GM12891 (cell line): ENCODE measurements at regions not wholly inside any gene's neighbourhood (a gene's known extent, or its start where the extent isn't known, plus 50 kb on each side); places are given as distances from the start of the nearest gene placed in this dataset.

Source experiments
- POLR2A ChIP-seq: IDR thresholded peaks from 2 replicates; pipeline ENCODE4 v1.6.1; 2011; ENCODE audit warnings: low read depth, low read length, control low read depth
- POLR2AphosphoS5 ChIP-seq: IDR thresholded peaks from 2 replicates; pipeline ENCODE4 v1.6.1; 2011; ENCODE audit warnings: low read depth, low read length, control low read depth
- SPI1 ChIP-seq: IDR thresholded peaks from 2 replicates; pipeline ENCODE4 v1.6.1; 2011; ENCODE audit warnings: low read depth, low read length, control low read depth
- TAF1 ChIP-seq: IDR thresholded peaks from 2 replicates; pipeline ENCODE4 v1.6.1; 2011; ENCODE audit warnings: low read depth, low read length, control low read depth

DNA sequence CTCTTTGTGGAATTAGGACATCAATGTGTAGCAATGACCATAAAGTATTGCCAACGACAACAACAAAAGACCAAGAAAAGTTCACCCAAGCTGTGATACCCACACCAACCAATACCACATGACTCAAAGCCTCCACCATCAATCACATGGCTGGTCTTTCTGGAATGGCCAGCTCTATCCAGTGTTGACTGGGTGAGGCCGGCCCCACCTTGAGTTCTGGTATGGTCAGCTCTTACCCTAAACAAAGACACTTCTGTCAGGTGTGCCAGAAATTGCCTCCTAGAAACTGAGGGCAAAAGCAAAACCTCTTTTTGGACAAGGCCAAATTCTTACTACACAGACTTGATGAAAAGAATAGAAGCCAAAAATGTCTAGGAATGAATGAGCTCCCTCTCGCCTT is 331.5 kb downstream of the ZNF608 start:
- TF ChIP-seq POLR2A (no peak), TAF1 (no peak), POLR2AphosphoS5 (no peak), SPI1 (no peak)
